HUDEP-2 (cell line): ENCODE measurements at regions not wholly inside any gene's neighbourhood (a gene's known extent, or its start where the extent isn't known, plus 50 kb on each side); places are given as distances from the start of the nearest gene placed in this dataset.
A peak's percentile ranks its signal among the peaks of the same experiment; 100 is the strongest.
"Not testable (repeated sequence)": the region's sequence is repeated elsewhere in the genome, so short reads cannot be mapped to it uniquely, and the experiment has no call there.

ENCODE experiments used
- DNase-seq, 76 experiments: peaks; one replicate each; lab custom pipeline; 2025; ENCODE audit not compliant: unreplicated experiment in 76 of 76; lab: John Stamatoyannopoulos, UW

GRCh38 chr16:88226302-88226701 is 156.5 kb upstream of the ZNF469 start:
- DNase-seq = not testable (repeated sequence)

GRCh38 chr16:88227026-88227721 is 155.6 kb upstream of the ZNF469 start:
- DNase-seq = not testable (repeated sequence)

GRCh38 chr16:88227722-88228482 is 154.9 kb upstream of the ZNF469 start:
- not testable (repeated sequence) for DNase-seq

- not testable (repeated sequence) for DNase-seq
Observed at GRCh38 chr16:88228751-88229150, 154.0 kb upstream of the ZNF469 start.

GRCh38 chr16:88229710-88230109 is 153.0 kb upstream of the ZNF469 start:
- DNase-seq = not testable (repeated sequence)

GRCh38 chr16:88230276-88230966 is 152.3 kb upstream of the ZNF469 start:
- DNase-seq = not testable (repeated sequence)

- not testable (repeated sequence) for DNase-seq
Observed at GRCh38 chr16:88230967-88231615, 151.7 kb upstream of the ZNF469 start.

GRCh38 chr16:88231839-88232238 is 150.9 kb upstream of the ZNF469 start:
- DNase-seq = not testable (repeated sequence)

- DNase-seq = not testable (repeated sequence)
Observed at GRCh38 chr16:88232401-88233258, 150.1 kb upstream of the ZNF469 start.

GRCh38 chr16:88233621-88234420 is 148.9 kb upstream of the ZNF469 start:
- not testable (repeated sequence) for DNase-seq

GRCh38 chr16:88234421-88235271 is 148.1 kb upstream of the ZNF469 start:
- DNase-seq = not testable (repeated sequence)

- DNase-seq = not testable (repeated sequence)
Observed at GRCh38 chr16:88235691-88236090, 147.1 kb upstream of the ZNF469 start.

GRCh38 chr16:88236229-88236628 is 146.5 kb upstream of the ZNF469 start:
- DNase-seq = not testable (repeated sequence)

GRCh38 chr16:88237314-88237713 is 145.4 kb upstream of the ZNF469 start:
- not testable (repeated sequence) for DNase-seq

- not testable (repeated sequence) for DNase-seq
Observed at GRCh38 chr16:88237761-88238415, 144.9 kb upstream of the ZNF469 start.

- DNase-seq = peak in 66 of 76 experiments; percentile 2 to 80 (median 46)
Observed at GRCh38 chr16:88238732-88239274, 144.0 kb upstream of the ZNF469 start.

GRCh38 chr16:88240118-88240517 is 142.6 kb upstream of the ZNF469 start:
- not testable (repeated sequence) for DNase-seq
